ENCODE measurements at regions not wholly inside any gene's neighbourhood (a gene's known extent, or its start where the extent isn't known, plus 50 kb on each side); places are given as distances from the start of the nearest gene placed in this dataset.

DNA sequence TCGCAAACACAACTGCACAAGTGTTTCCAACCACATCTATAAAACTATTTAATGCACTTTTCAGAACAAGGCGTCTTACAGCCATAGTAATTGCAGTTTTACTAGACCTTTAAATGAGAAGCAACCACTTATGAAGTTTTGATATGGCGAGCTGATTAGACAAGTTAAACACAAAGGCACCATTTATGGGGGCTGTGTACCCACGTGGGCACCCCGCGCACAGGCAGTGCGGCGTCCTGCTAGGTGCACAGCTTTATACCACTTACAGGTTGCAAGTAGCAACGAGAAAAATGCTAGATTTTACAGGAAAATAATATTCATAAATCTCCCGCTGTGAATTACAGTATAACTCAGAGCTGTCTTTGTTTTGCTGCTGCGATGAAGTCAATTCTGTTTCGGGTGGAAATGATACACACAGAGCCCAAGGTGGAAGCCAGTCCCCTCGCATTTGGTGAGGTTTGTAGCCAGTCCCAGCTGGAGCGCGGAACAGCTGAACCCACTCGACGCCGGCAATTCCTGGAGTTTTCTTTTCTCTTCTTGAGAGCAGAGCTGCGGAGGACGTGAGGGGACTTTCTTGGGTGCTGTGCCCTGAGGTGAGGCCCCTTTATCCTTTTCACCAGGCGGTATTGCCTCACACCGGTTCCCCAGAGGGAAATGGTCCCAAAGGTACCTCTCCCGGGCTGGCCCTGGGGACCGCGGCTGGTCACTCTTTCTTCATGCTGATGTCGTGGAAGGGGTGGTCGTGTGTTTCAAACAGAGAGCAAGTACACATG lies 76.7 kb downstream of the PTGR3 start:
- intact Hi-C loops (cut with DNase I): no loop called here
- DNase-seq (ENCODE audit: missing footprints) (no peak), ATAC-seq (no peak)

DNA sequence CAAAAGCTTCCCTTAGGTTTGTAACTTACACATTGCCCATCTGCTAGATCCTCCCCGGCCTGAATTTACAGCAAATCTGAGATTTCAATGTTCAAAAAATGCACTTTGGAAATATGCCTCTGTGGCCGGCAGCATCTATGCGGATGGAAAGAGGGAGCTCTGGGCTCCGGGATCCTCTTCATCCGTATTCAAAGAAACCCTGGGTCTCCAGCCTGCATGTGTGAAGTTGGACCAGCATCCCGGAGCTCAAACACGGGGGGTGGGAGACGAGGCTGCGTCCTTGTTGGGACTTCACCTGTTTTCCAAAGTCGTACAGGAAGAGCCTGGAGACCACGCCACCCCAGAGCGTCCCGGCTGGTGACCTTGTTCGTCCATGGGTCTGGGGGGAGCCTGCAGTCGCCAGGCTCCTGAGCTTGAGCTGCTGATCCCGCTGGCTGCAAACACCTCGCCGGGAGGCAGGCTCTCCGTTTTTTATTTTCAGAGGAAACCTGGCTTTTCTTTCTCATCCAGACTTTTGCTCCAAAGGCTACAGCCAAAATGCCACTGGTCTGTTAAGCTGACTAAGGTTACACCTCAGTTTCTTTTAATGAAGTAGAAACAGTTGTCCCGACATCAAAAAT lies 77.4 kb downstream of the PTGR3 start:
- DNase-seq (ENCODE audit: missing footprints) (no peak), ATAC-seq (no peak)
- intact Hi-C loops (cut with DNase I): no loop called here

DNA sequence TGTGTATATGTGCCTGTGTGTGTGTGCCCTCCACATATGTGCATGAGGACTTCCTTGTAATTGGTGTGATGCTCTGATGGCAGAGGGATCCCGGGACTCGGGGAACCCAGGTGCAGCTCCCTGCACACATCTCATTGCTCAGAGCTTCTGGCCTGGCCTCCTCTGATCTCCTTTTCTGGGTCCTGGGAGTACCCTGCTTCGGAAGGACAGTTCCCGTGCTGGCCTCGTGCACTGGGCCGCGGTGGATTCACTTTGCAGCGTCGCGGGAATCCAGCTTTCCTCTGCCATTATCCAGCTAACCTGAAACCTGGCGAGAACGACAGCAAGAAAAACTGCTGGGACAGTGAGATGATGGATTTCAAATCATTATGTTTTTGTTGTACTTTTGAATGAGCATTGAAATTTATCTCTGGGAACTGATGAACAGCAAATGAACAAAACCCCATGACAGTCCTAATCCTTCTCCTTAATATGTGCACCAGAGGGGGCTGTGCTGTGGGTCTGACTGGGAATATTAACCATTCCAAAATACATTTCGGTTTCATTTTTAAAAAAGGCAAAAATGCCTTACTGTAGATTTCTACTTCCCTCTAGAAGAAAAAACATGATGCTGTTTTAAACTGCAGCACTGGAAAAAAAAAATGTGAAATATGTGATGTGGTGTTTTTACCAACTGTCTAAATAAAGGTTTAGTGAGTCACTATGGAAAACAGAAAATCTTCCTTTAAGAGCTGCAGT lies 78.2 kb downstream of the PTGR3 start:
- no peak for ATAC-seq

DNA sequence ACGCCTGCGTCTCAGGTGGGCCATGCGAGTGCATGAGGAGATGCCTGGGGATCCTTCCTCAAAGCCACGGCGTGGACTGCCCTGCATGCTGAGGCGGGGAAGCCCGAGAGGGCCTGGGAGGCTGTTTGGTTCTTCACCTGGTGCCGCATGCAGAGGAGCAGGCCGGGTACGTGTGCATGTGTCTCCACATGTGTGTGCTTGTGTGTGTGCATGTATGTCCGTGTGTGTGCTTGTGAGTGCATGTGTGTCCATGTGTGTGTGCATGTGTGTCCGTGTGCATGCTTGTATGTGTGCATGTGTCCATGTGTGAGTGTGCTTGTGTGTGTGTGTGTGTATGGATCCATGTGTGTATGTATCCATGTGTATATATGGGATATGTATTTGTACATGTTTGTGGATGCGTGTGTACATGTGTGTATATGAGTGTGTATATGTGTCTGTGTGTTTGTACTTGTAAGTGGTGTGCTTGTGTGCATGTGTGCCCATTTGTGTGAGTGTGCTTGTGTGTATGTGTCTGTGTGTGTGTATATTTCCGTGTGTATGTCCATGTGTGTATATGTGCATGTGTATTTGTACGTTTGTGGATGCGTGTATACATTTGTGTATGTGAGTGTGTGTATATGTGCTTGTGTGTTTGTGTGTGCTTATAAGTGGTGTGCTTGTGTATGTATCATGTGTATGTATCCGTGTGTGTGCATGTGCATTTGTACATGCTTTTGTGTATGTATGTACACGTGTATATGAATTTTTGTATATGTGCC lies 79.0 kb downstream of the PTGR3 start:
- ATAC-seq (no peak), DNase-seq (ENCODE audit: missing footprints) (no peak)
- intact Hi-C loops (cut with DNase I): no loop called here

More for the DNA sequence above, 78.2 kb downstream of the PTGR3 start:
- no peak for DNase-seq (ENCODE audit: missing footprints)
- intact Hi-C loops (cut with DNase I): no loop called here

DNA sequence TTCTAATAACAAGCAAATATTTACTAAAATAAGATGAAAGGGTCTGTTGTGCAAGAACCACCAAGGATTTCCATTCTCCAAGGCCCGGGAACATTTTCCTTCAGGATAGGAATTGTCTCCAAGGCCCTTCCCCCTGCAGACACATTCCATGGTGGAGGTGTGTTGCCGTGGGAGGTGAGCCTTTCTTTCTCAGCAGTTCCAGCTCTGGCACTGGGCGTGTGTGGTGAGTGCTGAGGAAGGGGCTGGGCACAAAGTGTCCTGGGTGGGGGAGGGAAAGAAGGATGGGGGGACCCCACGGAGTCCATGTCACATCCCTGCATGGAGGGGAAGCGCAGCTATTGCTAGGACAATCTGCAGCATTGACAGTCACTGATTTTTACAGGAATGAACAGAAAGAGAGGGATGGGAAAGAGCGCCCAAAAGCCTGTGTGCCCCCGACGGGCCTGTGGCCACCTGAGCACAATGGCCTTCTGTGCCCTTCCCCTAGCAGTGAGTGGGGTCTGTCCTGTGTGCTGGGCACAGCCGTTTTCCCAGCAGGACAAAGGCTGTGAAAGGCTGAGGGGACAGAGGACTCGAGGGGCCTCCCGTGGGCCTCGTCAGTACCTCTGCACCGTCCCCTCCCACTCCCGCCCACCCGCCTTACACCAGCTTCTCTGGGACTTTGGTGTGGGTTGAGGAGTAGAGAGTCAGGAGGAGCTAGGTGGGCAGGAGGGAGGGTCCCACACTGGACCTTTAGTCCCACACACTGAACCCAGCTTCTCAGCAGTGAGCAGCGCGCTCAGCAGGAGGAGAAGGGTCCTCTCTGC lies 79.8 kb downstream of the PTGR3 start:
- intact Hi-C loops (cut with DNase I): no loop called here
- no peak for DNase-seq (ENCODE audit: missing footprints)

DNA sequence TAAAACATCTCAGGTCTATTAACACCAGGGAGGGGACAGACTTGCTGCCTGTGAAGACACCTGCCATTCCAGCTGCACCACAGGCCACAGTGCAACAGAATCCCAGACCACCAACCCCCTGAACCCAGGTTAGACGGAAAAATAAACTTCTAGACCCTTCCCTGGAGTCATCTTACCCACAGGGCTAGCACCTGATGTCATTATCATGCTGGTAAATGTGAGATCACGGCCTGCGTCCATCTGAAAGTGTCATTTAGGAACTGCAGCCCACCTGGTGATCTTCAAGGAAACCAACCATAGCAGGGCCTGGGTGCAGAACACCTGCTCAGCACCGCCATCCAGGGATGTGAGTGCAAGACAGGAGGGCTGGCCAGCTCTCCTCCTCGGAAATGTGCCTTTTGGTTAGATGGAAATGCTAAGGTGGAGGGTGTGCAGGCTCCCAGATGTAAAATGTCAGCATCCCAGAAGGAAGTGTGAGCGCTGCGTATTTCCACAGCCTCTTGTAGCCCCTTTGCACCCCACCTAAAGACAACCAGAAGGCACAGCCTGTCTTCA lies 80.8 kb downstream of the PTGR3 start:
- no peak for ATAC-seq
- no peak for DNase-seq (ENCODE audit: missing footprints)
- intact Hi-C loops (cut with DNase I): no loop called here

More for the DNA sequence above, 79.8 kb downstream of the PTGR3 start:
- no peak for ATAC-seq

DNA sequence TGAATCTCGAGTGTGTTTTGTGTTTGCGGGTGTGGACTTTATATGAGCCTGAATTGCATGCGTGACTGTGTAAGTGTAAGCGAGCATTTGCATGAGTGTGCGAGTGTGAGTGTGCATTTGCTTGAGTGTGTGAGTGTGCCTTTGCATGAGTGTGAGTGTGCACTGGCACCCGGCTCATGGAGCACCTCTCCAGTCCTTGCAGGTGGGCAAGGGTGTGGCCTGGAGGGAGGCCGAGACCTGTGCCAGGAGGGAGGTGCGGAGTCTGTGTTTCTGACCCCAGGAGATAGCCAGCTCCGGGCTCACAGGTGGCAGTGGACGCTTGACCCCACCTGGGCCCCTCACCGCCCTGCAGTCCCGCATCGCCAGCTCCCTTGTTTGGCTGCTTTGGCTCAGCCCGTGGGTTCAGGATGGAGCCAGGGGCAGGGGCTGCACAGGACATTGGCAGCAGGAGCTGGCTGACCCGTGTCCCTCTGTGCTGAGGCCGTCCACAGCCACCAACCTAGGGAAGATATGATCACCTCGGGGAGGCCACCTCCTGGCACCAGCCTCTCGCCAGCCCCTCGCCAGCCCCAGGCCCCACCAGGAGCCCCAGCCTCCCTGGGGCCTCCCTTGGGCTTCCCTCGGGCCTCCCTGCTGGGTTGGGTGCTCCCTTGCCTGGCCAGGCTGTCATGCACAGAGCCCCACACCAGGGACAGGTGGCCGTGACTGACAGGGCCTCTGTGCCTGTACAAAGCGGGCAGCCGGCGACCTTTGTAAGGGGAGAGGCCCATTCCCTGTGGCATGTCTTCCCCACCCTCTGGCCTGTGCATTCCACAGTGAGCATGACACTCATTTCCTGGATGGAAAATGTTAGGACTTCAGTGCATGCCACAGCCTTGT lies 81.6 kb downstream of the PTGR3 start:
- intact Hi-C loops (cut with DNase I): no loop called here
- DNase-seq (ENCODE audit: missing footprints) (no peak), ATAC-seq (no peak)

DNA sequence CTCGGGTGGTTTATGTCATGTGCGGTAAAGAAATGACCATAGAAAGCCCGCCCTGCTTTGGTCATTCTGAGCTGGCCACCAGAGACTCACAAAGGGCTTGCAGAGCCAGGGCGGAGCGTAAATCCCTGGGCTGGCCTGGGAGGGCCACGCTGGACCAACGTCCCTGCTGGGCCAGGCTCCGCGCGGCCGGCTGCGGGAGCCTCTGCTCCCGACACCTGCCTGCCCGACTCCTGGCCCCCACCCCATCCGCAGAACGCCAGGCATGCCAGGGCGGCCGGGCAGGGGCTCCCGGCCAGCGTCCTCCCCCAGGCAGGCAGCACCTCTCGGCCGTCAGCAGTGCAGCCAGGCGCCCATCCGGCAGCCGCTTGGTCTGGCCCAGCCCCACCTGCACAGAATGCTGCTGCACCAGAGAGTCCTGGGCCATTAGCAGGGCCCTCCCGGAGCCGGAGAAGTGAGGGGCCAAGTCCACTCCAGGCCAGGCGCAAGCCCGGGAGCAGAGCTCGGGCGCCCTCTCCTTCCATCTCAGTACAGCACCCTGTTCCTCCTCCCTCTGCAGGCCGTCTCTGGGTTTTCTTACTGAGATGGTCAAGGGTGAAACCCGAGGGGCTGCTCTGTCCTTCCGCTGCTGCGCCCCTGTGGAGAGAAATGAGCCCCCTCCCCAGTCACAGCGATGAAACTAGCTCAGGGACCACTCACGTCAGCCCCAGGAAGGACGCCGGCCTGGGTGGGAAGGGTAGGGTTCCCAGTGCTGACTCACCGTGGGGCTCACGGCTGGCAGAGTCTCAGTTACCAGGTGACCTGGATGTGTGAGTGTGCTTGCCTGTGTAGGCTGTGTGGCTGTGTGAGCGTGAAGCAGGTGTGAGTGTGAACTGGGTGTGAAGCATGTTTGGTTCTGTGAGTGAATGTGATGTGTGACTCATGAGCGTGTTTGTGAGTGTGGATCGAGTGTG lies 83.3 kb downstream of the PTGR3 start:
- intact Hi-C loops (cut with DNase I): no loop called here
- ATAC-seq: no peak
- DNase-seq (ENCODE audit: missing footprints): no peak

DNA sequence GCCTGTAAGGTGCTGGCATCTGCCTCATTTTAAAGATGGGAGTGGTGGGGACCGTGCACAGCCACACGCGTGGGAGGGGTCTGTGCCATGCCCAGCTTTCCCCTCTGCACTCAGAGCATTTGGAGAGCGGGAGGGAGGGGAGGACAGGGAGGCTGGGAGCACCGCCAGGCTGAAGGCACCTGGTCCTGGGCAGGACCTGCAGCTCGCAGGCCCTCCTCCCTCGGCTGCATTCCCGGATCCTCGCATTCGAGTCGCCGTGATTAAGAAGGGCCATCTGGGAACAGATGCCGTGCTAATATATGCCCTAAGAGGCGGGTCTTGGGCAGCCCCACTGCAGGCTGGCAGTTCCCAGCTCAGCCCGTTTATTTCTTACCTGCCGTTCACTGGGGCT lies 84.0 kb downstream of the PTGR3 start:
- no peak for DNase-seq (ENCODE audit: missing footprints)
- intact Hi-C loops (cut with DNase I): no loop called here
- no peak for ATAC-seq

DNA sequence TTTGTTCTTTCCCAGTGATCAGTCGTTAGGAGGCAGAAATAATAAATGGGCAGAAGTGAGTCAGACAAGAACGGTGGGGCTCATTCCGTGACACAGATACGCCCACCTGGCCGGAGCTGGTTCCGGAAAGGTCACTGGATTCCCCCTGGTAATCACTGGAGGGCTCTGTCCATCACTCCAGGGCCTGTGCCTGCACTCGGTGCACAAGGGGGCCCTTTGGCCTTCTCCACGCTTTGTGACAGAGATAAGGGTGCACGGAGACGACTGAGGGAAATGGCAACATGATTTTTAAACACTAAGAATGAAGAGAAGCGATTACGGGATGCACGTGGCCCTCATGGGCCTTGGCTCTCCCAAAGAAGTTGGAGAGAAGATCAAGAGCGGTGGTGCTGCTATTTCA lies 84.4 kb downstream of the PTGR3 start:
- intact Hi-C loops (cut with DNase I): no loop called here
- DNase-seq (ENCODE audit: missing footprints) (no peak), ATAC-seq (no peak)

DNA sequence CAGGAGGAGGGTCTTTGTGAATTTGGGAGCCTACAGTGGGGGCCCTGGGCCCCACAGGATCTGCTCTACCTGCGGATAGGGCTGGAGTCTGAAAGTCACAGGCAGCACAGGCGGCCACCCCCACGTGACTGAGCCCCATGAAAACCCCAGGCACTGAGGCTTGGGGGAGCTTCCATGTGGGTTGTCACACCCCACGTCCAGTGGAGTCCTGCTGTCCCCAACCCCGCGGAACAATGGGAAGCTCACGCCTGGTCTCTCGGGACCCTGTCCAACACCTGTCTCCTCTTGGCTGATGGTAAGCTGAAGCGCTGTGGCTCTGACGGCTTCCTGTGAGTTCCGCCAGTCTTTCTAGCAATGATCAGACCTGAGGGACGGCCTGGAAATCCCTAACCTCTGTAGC lies 85.8 kb downstream of the PTGR3 start:
- intact Hi-C loops (cut with DNase I): no loop called here
- no peak for ATAC-seq
- DNase-seq (ENCODE audit: missing footprints): no peak

DNA sequence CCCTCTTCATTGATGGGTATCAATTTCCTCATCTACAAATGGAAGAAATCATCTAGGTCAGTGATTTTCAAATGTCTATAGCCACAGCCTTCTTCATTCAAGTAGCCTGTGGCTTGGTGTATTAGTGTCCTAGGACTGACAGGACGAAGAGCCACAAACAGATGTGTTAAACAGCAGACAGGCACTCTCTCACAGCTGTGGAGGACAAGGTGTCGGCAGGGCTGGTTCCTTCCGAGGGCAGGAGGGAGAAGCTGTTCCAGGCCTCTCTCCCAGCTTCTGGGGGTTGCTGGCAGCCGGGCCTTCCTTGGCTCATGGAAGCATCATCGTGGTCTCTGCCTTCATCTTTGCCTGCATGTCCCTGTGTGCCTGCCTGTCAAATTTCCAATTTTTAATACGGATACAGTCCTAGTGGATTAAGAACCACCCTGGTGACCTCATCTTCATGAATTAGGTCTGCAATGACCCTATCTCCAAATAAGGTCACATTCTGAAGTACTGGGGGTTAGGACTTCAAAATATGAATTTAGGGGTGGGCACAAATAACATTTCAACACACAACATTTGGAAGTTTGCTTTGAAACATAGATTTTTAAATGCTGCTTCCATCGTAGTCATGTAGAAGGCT lies 86.5 kb downstream of the PTGR3 start:
- intact Hi-C loops (cut with DNase I): no loop called here
- DNase-seq (ENCODE audit: missing footprints) (no peak), ATAC-seq (no peak)

DNA sequence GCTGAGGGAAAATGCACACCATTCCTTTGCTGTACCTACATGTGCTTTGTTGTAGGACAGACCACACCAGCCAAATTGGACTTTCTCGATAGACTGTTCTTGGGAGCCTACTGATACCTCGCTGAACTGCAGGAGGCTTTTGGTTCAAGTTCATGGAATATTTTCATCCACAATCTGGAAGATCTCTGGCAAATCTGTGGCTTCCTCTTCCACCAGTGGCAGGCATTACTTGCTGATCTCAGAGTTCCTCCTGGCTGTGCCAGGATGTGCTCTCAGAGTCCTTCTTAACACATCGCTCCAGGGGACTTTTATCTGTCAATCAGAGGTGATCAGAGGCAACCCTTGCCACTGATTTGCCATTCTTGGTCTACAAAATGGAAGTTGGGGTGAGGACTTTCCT lies 87.7 kb downstream of the PTGR3 start:
- intact Hi-C loops (cut with DNase I): no loop called here
- no peak for ATAC-seq
- DNase-seq (ENCODE audit: missing footprints): no peak

DNA sequence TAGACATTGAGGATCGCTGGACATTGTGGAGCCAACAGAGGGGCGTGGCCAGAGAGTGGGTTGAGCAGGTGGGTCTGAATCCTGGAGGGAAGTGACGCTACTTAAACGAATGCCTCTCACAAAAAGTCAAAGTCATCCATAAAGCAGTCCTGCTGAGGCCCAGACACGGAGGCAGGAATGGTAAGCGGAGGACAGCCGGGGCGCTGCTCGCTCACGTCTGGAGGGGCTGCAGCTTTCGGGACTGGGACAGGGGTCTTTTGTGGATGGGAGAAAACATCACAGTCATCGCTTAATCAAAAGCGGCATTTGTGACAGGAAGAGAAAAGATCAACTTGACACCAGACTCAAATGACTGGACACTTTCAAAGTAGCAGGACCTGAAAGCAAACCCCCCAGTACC lies 88.4 kb downstream of the PTGR3 start:
- ATAC-seq: no peak
- no peak for DNase-seq (ENCODE audit: missing footprints)
- intact Hi-C loops (cut with DNase I): no loop called here

DNA sequence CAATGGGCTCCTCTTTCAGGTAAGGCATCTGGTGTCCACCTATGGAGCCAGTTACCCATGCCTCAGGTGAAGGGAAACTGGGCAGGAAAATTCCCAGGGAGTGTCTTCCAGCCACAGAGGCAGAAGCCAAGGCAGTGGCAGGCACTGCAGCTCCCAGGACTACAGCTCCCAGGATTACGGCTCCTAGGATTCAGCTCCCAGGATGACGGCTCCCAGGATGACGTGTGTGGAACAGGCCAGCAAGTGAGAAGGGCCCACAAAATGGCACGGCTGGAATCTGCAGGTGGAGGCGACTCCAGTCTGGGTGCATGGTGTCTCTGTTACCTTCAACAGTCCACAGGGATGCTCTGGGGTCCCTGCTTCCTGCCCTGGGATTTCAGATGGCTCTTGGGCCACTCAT lies 92.1 kb downstream of the PTGR3 start:
- ATAC-seq (no peak), DNase-seq (ENCODE audit: missing footprints) (no peak)
- intact Hi-C loops (cut with DNase I): no loop called here

DNA sequence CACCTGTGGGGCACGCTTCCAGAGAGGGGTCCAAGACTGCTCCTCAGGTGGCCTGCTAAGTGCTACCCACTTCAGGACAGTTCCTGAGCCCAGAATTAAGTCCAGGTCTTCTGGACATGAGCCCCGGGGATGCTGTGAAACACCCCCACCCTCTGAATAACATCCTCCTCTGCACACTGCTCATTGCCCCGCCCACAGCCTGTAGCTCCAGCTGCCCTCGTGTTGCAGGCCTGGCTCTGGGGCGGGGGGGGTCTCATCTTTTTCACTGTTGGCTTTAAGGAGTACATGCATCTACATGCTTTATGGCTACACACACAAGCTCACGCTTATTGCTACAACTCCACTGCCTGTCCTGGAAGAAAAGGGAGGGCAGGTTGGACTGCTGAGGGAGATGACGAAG lies 92.8 kb downstream of the PTGR3 start:
- no peak for DNase-seq (ENCODE audit: missing footprints)
- intact Hi-C loops (cut with DNase I): no loop called here
- no peak for ATAC-seq

Measured in Right ventricle myocardium inferior (tissue), 1 donor.